ENCODE measurements at regions not wholly inside any gene's neighbourhood (a gene's known extent, or its start where the extent isn't known, plus 50 kb on each side); places are given as distances from the start of the nearest gene placed in this dataset.

DNA sequence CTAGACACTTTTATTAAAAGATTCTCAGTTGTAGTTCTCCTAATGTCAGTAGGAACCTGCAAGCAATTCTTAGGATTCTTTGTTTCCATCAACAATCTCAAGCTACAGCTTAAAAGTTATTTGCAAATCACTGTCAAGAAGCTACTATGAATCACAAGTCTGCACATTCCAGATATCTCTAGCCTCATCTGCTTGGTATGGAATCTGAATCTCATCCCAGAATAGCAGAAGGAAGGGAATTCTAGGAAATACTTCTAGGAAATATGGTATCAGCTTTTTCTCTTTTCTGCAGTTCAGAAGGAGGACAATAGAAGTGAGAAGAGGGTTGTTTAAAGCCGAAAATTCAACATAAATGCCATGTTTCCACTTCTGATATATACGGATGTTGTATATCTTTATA is 792.2 kb upstream of the CDH9 start:
- Histone ChIP-seq H4K20me1 (replicated peaks in 1 of 2; ENCODE audit: control insufficient read depth in 1 of 2, insufficient read depth in 2 of 2, low read length in 2 of 2) (no peaks in the 10 kb centered on the region), H3K56ac (replicated peaks; ENCODE audit: insufficient read length, low read depth, low read length) (no peak overlapping the region), H2BK20ac (ENCODE audit: low read length) (no peak overlapping the region), H4K5ac (ENCODE audit: insufficient read length, low read depth, low read length) (no peak overlapping the region), H3K14ac (ENCODE audit: insufficient read length) (no peak overlapping the region), H2BK15ac (ENCODE audit: low read length) (no peak overlapping the region), H3K79me2 (ENCODE audit: control insufficient read depth in 1 of 2, insufficient read depth in 2 of 2, low read length in 2 of 2) (no peaks in the 10 kb centered on the region), H2BK120ac (replicated peaks; ENCODE audit: low read depth, low read length) (no peak overlapping the region), H4K8ac (ENCODE audit: extremely low read depth, insufficient read depth, low read length) (no peak overlapping the region), H3K4me2 (ENCODE audit: insufficient read depth in 1 of 2, low read depth in 2 of 2, low read length in 2 of 2) (no peak overlapping the region), H2AFZ (ENCODE audit: low read length) (no peak overlapping the region), H2BK12ac (ENCODE audit: low read depth, low read length) (no peak overlapping the region), H3K23ac (ENCODE audit: insufficient read length) (no peak overlapping the region), H3K27me3 (replicated peaks in 1 of 4; ENCODE audit: control insufficient read depth in 3 of 4, extremely low read depth in 1 of 4, insufficient read depth in 3 of 4, low read length in 3 of 4) (no peaks in the 10 kb centered on the region), H2AK5ac (ENCODE audit: low read depth, low read length) (no peak overlapping the region), H3K4me3 (ENCODE audit: extremely low read depth in 1 of 4, insufficient read depth in 2 of 4, low read depth in 3 of 4, low read length in 4 of 4) (no peak overlapping the region), H3K27ac (ENCODE audit: low read depth, low read length) (no peak overlapping the region), H3K18ac (ENCODE audit: extremely low read depth, low read length) (no peak overlapping the region), H3K36me3 (ENCODE audit: control insufficient read depth in 2 of 4, insufficient read depth in 4 of 4, low read length in 3 of 4) (no peaks in the 10 kb centered on the region), H2BK5ac (ENCODE audit: low read depth, low read length) (no peak overlapping the region), H3K4me1 (replicated peaks in 1 of 4; ENCODE audit: control insufficient read depth in 3 of 4, insufficient read depth in 4 of 4, low read length in 3 of 4) (no peaks in the 10 kb centered on the region), H3K79me1 (ENCODE audit: low read depth, low read length) (no peaks in the 10 kb centered on the region), H3K23me2 (ENCODE audit: low read depth, low read length) (no peaks in the 10 kb centered on the region), H3K4ac (replicated peaks; ENCODE audit: insufficient read length, low read depth, low read length) (no peak overlapping the region), H3K9me3 (ENCODE audit: insufficient read depth in 2 of 2, low read depth in 1 of 2, low read length in 1 of 2) (no peaks in the 10 kb centered on the region), H4K91ac (replicated peaks; ENCODE audit: insufficient read length, low read length) (no peak overlapping the region), H3K9ac (replicated peaks in 1 of 4; ENCODE audit: extremely low read depth in 1 of 4, low read depth in 3 of 4, low read length in 3 of 4) (no peak overlapping the region)
- 86% methylated on average over 2 of the region's 2 CpGs; no CpG with 5 or more reads in 1 of the 2 experiments for WGBS, 2 experiments (ENCODE audit: extremely low coverage in 1 of 2, insufficient coverage in 1 of 2, insufficient read length in 1 of 2, insufficient replicate concordance in 2 of 2, low coverage in 1 of 2, low lambda C conversion rate in 2 of 2, missing lambda C conversion rate in 1 of 2)
- no peak for FAIRE-seq
- ChIA-PET CTCF (ENCODE audit: partially characterized antibody) (no interaction called here), POLR2A (ENCODE audit: partially characterized antibody) (no interaction called here)
- no peak for DNase-seq (ENCODE audit: low read depth in 1 of 2, low spot score in 2 of 2)
- TF ChIP-seq HDAC2 (IDR thresholded peaks at IDR 0.05; ENCODE audit: borderline replicate concordance in 1 of 2, low read depth in 2 of 2, low read length in 2 of 2) (no peak), CHD1 (IDR thresholded peaks at IDR 0.05; ENCODE audit: low read depth, low read length) (no peak), HDAC6 (IDR thresholded peaks at IDR 0.05; ENCODE audit: low read depth, low read length) (no peak)

Measured in H1 (cell line).